Panc1 (cell line): ENCODE measurements at regions not wholly inside any gene's neighbourhood (a gene's known extent, or its start where the extent isn't known, plus 50 kb on each side); places are given as distances from the start of the nearest gene placed in this dataset.

ENCODE experiments used
- SIN3A ChIP-seq: IDR thresholded peaks from 2 replicates; pipeline ENCODE4 v1.6.1; 2012; ENCODE audit warnings: low read depth, mild to moderate bottlenecking, low read length, moderate library complexity, borderline replicate concordance; ENCODE audit not compliant: insufficient read depth
- TCF7L2 ChIP-seq: IDR thresholded peaks from 2 replicates; pipeline ENCODE4 v1.6.1; 2011; ENCODE audit warnings: mild to moderate bottlenecking, low read depth, low read length, inconsistent platforms
- TF ChIP-seq, protein P1 (sequence below): fragments of 450-650 bp; IDR thresholded peaks from 2 replicates; pipeline ENCODE4 v1.5.1; 2017; ENCODE audit warnings: mild to moderate bottlenecking

GRCh38 chr6:132087391-132087790 is 136.2 kb upstream of the CCN2 start:
- TF ChIP-seq SIN3A = no peak
- no peak for TF ChIP-seq TCF7L2
- TF ChIP-seq, protein P1, sequence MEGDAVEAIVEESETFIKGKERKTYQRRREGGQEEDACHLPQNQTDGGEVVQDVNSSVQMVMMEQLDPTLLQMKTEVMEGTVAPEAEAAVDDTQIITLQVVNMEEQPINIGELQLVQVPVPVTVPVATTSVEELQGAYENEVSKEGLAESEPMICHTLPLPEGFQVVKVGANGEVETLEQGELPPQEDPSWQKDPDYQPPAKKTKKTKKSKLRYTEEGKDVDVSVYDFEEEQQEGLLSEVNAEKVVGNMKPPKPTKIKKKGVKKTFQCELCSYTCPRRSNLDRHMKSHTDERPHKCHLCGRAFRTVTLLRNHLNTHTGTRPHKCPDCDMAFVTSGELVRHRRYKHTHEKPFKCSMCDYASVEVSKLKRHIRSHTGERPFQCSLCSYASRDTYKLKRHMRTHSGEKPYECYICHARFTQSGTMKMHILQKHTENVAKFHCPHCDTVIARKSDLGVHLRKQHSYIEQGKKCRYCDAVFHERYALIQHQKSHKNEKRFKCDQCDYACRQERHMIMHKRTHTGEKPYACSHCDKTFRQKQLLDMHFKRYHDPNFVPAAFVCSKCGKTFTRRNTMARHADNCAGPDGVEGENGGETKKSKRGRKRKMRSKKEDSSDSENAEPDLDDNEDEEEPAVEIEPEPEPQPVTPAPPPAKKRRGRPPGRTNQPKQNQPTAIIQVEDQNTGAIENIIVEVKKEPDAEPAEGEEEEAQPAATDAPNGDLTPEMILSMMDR = no peak
